ENCODE measurements at regions not wholly inside any gene's neighbourhood (a gene's known extent, or its start where the extent isn't known, plus 50 kb on each side); places are given as distances from the start of the nearest gene placed in this dataset.

- DNase-seq: peak; percentile 40
These were observed 253.2 kb upstream of the COL3A1 start for GRCh38 chr2:188720811-188721605.

GRCh38 chr2:188721784-188722183, 252.4 kb upstream of the COL3A1 start:
- DNase-seq: no peak

- DNase-seq: no peak
These were observed 248.3 kb upstream of the COL3A1 start for GRCh38 chr2:188725746-188726360.

- no peak for DNase-seq
These were observed 247.4 kb upstream of the COL3A1 start for GRCh38 chr2:188726626-188727247.

- no peak for DNase-seq
These were observed 246.3 kb upstream of the COL3A1 start for GRCh38 chr2:188727846-188728245.

GRCh38 chr2:188734691-188735090, 239.5 kb upstream of the COL3A1 start:
- peak; percentile 36 for DNase-seq

GRCh38 chr2:188746727-188747126, 227.4 kb upstream of the COL3A1 start:
- DNase-seq: no peak

GRCh38 chr2:188751816-188752215, 222.4 kb upstream of the COL3A1 start:
- no peak for DNase-seq

GRCh38 chr2:188752311-188752710, 221.9 kb upstream of the COL3A1 start:
- no peak for DNase-seq

- no peak for DNase-seq
These were observed 212.0 kb upstream of the COL3A1 start for GRCh38 chr2:188762151-188762550.

- DNase-seq: no peak
These were observed 208.4 kb upstream of the COL3A1 start for GRCh38 chr2:188765522-188766470.

GRCh38 chr2:188766471-188766856, 207.7 kb upstream of the COL3A1 start:
- DNase-seq: no peak

GRCh38 chr2:188767176-188767575, 207.0 kb upstream of the COL3A1 start:
- DNase-seq: no peak

GRCh38 chr2:188770296-188770695, 203.9 kb upstream of the COL3A1 start:
- DNase-seq: no peak

- DNase-seq: no peak
These were observed 201.1 kb upstream of the COL3A1 start for GRCh38 chr2:188773075-188773474.

GRCh38 chr2:188776634-188777033, 197.5 kb upstream of the COL3A1 start:
- DNase-seq: no peak

GRCh38 chr2:188784269-188784762, 189.9 kb upstream of the COL3A1 start:
- no peak for DNase-seq

- no peak for DNase-seq
These were observed 189.1 kb upstream of the COL3A1 start for GRCh38 chr2:188785061-188785460.

- no peak for DNase-seq
These were observed 188.7 kb upstream of the COL3A1 start for GRCh38 chr2:188785490-188785889.

- DNase-seq: peak; percentile 31
These were observed 187.8 kb upstream of the COL3A1 start for GRCh38 chr2:188786368-188786841.

GRCh38 chr2:188787021-188787657, 187.0 kb upstream of the COL3A1 start:
- DNase-seq: no peak

GRCh38 chr2:188787658-188788240, 186.4 kb upstream of the COL3A1 start:
- peak; percentile 44 for DNase-seq
